Effector memory CD8-positive, alpha-beta T cell (primary cell): ENCODE measurements at regions not wholly inside any gene's neighbourhood (a gene's known extent, or its start where the extent isn't known, plus 50 kb on each side); places are given as distances from the start of the nearest gene placed in this dataset.

Experiments
- ATAC-seq: fragments of 150-1000 bp; cut with Tn5 transposase; replicated peaks from 2 replicates; pipeline ENCODE4 v1.10.0; 2021; ENCODE audit warnings: mild to moderate bottlenecking, moderate library complexity
- DNase-seq, 3 experiments: peaks; one replicate each; pipeline ENCODE4 v3.0.0; 2021
- H3K27ac Mint-ChIP-seq, 2 donors: one replicate each; pipeline ENCODE4 v1.8.0; 2022; ENCODE audit warnings: mild to moderate bottlenecking in 2 of 2, mixed read lengths in 2 of 2, moderate library complexity in 2 of 2
- H3K27me3 Mint-ChIP-seq, 2 donors: one replicate each; pipeline ENCODE4 v1.8.0; 2022; ENCODE audit warnings: mixed read lengths in 2 of 2
- H3K36me3 Mint-ChIP-seq: one replicate; pipeline ENCODE4 v1.8.0; 2022; ENCODE audit warnings: mild to moderate bottlenecking, moderate library complexity, mixed read lengths; ENCODE audit not compliant: insufficient read depth
- H3K4me1 Mint-ChIP-seq, 2 donors: one replicate each; pipeline ENCODE4 v1.8.0; 2022; ENCODE audit warnings: low read depth in 2 of 2, mixed read lengths in 2 of 2
- H3K4me3 Mint-ChIP-seq, 2 donors: one replicate each; pipeline ENCODE4 v1.8.0; 2022; ENCODE audit warnings: mild to moderate bottlenecking in 2 of 2, mixed read lengths in 2 of 2, moderate library complexity in 2 of 2
- H3K9me3 Mint-ChIP-seq, 2 donors: one replicate each; pipeline ENCODE4 v1.8.0; 2022; ENCODE audit warnings: mixed read lengths in 2 of 2

DNA sequence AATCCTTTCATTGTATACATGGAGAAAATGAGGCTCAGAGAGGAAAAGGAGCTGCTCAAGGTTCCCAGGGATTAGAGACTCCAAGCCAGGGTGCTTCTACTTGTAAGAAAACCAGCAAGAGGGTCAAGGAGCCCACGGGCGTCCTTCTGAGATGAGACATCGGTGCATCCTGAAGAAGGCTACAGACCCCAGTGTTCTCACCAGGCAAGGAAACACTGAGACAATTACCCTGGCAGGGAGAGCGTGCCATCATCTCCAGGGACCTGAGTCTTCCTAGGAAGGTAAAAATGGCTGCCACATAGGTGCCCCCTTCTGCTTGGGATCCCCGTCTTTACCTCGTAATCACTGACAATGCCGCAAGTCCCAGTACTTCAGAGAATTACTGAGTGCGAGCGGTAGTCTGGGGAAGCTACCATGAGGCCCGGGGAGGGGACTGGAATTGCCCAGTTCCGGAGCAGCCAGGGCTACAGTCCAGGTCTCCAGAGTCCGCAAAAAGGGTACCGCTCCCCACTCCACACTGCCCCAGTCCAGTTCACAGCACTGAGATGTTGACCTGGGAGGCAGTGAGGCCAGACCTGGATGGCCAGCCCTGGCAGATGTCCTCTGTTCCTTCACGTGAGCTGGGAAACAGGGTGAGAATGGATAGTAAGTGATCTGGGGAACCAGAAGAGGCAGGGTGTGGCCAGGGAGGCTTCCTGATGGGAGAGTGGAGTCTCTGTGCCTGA, 164.7 kb upstream of the SMAD3 start:
- no peak overlapping the region for H3K27ac Mint-ChIP-seq
- peaks cover 8 to 17% of the 10 kb centered on the region in 2 donors for H3K27me3 Mint-ChIP-seq
- H3K4me3 Mint-ChIP-seq, result no peak overlapping the region
- no peak for DNase-seq
- H3K4me1 Mint-ChIP-seq, result peaks cover 2 to 3% of the 10 kb centered on the region in 2 donors
- no peak for ATAC-seq
- no peaks in the 10 kb centered on the region for H3K36me3 Mint-ChIP-seq
- H3K9me3 Mint-ChIP-seq, result no peaks in the 10 kb centered on the region

DNA sequence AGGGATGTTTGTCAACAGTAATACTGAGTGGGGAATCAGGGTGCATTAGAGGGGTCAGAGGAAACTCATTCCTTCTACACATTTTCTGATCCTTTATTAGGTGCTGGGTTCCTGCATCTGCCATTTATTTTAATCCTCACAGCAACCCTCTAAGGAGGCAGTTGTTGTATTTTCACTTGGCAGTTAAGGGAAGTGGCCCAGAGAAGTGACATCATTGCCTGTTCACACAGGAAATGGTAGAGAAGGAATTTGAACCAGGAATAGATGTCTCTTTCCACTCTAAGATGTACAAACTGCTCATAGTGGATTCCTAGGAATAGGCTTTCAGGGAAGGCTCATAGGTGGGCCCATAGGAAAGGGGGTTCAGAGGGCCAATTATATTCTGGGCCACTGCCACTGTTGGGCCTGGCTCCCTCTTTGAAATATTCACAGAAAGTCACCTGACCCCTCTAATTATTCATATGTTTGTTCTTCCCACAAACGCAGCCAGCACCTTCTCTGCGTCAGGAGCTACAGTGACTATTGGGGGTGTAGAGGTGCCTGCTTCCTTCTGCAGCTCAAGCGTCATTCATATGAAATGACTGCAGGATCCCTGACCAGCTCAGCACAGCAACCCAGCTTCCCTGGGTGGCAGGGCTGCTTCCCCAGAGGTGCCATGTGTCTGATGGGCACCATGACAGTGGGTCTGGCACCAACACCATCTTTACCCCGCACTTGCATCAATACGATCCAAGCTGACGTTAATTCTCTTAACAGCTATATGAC, 163.9 kb upstream of the SMAD3 start:
- no peak for DNase-seq
- Mint-ChIP-seq H3K4me3 (no peak overlapping the region), H3K27ac (no peak overlapping the region)

DNA sequence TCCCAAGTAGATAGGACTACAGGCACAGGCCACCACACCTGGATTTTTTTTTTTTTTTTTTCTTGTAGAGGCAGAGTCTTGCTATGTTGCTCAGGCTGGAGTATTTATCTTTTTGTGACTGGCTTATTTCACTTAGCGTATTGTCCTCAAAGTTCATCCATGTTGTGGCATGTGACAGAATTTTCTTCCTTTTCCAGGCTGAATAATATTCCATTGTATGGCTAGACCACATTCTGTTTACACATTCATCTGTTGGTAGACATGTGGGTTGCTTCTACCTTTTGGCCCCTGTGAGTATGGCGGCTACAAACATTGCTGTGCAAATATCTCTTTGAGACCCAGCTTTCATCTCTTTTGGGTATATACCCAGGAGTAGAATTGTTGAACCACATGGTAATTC, 160.2 kb upstream of the SMAD3 start:
- no peak overlapping the region for H3K4me3 Mint-ChIP-seq
- H3K27me3 Mint-ChIP-seq, result peaks cover 17 to 50% of the 10 kb centered on the region in 2 donors
- DNase-seq (no peak), ATAC-seq (no peak)
- no peak overlapping the region for H3K27ac Mint-ChIP-seq
- H3K4me1 Mint-ChIP-seq, result peaks cover 2 to 3% of the 10 kb centered on the region in 2 donors
- H3K36me3 Mint-ChIP-seq, result no peaks in the 10 kb centered on the region
- no peaks in the 10 kb centered on the region for H3K9me3 Mint-ChIP-seq

More for the DNA sequence above, 163.9 kb upstream of the SMAD3 start:
- no peak for ATAC-seq
- Mint-ChIP-seq H3K36me3 (no peaks in the 10 kb centered on the region), H3K27me3 (peaks cover 12 to 23% of the 10 kb centered on the region in 2 donors), H3K9me3 (no peaks in the 10 kb centered on the region), H3K4me1 (peaks cover 2 to 3% of the 10 kb centered on the region in 2 donors)

DNA sequence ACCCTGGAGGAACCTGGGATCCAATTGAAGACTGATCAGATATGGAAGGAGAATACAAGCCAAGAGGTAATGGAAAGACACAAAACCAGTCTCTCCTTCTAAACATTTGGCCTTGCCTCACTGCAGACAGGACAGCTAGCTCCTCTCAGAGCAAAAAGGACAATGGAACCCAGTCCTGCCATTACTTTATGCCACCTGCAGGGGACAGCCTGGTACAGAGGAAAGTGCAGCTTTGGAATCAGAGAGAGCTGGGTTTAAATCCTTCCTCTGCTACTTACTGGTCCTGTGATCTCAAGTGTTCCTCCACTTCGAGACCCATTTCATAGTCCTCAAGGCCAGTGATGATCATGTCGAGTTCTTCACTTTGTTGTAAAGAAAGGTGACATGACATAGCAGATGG, 159.4 kb upstream of the SMAD3 start:
- H3K9me3 Mint-ChIP-seq, result no peaks in the 10 kb centered on the region
- H3K4me3 Mint-ChIP-seq, result no peak overlapping the region
- H3K27ac Mint-ChIP-seq, result no peak overlapping the region
- ATAC-seq, result no peak
- H3K27me3 Mint-ChIP-seq, result peaks cover 16 to 49% of the 10 kb centered on the region in 2 donors
- no peaks in the 10 kb centered on the region for H3K36me3 Mint-ChIP-seq
- H3K4me1 Mint-ChIP-seq, result peaks cover 2 to 3% of the 10 kb centered on the region in 2 donors
- DNase-seq, result no peak

DNA sequence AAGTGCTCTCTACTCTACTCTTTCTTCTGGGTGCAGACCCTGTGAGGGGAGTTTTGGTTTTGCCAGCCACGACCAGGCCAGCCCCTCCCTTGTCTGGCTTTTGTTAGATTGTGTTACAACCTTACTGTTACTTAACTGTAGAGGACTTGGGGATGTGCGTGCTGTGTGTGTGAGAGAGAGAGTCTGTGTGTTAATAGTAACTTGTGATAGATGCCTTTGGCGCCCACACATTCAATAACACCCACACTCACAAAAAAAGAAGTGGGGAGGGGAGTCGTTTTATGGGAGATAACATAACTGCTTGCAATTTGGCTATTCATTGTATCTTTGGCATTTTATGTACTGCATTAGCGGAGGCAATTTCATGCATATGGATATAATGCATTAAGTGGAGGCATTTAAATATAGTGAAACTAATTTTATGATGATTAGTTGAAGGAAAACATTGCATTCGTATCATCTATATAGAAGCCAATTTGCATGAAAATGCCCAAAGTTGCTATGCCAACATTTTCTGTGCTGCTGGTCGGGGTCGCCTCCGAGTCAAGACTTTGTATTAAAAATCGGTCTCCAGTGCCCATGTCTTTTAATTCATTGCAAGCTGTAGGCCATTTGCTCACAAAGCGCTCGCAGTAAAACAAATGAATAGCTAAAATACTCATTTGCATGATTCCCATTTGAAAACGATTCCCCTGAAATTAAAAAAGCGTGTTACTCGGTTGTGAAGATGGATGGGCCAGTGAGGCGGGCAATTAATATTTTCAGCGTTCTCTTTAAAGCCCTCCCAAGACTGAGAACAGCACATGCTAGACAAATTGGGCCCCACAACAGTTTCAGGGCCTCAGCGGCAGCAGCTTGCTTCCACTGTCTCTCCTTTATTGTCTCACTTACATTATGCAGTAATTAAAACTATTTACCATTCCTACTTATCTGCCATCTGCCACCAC, 158.5 kb upstream of the SMAD3 start:
- H3K9me3 Mint-ChIP-seq, result no peaks in the 10 kb centered on the region
- no peaks in the 10 kb centered on the region for H3K36me3 Mint-ChIP-seq
- peaks cover 3 to 6% of the 10 kb centered on the region in 2 donors for H3K4me1 Mint-ChIP-seq
- DNase-seq, result no peak
- no peak overlapping the region for H3K27ac Mint-ChIP-seq
- H3K4me3 Mint-ChIP-seq, result no peak overlapping the region
- no peak for ATAC-seq
- H3K27me3 Mint-ChIP-seq, result peaks cover 16 to 55% of the 10 kb centered on the region in 2 donors

DNA sequence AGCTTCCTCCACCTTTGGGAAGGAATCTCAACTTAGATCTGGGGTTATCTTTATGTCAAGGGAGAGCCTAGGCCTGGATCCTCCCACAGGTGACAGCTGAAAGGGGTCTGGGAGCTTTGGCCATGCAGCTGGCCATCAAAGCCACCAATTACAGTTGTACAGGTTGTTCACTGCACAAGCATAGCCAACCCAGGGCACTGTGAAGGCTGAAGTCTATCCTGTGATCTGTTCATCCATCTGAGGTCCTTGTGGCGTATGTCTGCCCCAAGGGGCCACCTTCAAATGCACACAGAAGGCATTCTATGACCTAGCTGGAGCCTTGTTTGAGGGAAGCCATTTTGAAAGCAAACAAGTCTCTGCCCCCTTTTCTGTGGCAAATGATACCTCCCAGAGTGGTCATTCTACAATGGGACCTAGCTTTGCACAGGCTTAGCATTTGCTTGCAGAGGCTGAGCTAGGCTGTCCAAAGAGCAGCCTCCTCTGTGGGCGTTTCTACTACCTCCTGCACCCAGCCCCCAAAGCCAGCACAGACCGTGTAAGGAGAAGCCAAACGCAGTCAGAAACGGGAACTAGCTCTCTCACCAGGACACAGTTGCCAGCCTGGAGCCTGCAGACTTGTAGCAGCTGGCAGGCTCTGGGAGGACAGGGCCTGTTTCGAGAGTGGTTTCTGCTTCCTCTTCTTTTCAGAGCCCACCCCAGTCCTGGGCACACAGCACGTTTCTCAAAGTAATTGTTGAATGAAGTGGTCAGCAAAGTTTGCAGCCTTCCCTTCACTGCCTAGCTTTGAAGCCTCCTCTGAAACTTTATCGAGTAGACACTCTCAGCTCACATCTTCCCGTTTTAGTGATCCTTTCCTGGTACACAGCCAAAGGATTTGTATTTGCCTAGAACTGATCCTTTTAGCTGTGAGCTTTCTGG, 157.3 kb upstream of the SMAD3 start:
- Mint-ChIP-seq H3K4me3 (no peak overlapping the region), H3K4me1 (peaks cover 3 to 9% of the 10 kb centered on the region in 2 donors), H3K9me3 (no peaks in the 10 kb centered on the region), H3K27ac (no peak overlapping the region), H3K36me3 (peaks cover 2% of the 10 kb centered on the region), H3K27me3 (peaks cover 16 to 61% of the 10 kb centered on the region in 2 donors)
- ATAC-seq, result no peak
- no peak for DNase-seq

DNA sequence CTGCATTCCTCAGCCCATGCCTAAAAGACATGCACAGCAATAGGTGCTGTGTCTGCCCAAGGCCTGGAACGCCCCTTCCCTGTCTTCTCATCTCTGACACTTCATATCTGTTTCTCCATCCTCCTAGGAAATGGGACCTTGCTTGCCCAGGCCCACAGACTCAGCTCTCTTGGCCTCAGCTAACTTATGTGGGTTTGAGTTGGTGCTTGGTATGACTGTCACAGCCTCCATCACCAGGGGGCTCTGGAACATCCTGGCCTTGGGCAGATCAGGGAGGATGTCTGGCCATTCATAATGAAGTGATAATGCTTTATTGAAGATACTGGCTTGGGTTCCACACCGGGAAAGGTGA, 156.7 kb upstream of the SMAD3 start:
- Mint-ChIP-seq H3K9me3 (no peaks in the 10 kb centered on the region), H3K4me1 (peaks cover 3 to 9% of the 10 kb centered on the region in 2 donors), H3K27me3 (peaks cover 16 to 61% of the 10 kb centered on the region in 2 donors), H3K4me3 (no peak overlapping the region), H3K27ac (no peak overlapping the region), H3K36me3 (peaks cover 2% of the 10 kb centered on the region)
- DNase-seq (no peak), ATAC-seq (no peak)

DNA sequence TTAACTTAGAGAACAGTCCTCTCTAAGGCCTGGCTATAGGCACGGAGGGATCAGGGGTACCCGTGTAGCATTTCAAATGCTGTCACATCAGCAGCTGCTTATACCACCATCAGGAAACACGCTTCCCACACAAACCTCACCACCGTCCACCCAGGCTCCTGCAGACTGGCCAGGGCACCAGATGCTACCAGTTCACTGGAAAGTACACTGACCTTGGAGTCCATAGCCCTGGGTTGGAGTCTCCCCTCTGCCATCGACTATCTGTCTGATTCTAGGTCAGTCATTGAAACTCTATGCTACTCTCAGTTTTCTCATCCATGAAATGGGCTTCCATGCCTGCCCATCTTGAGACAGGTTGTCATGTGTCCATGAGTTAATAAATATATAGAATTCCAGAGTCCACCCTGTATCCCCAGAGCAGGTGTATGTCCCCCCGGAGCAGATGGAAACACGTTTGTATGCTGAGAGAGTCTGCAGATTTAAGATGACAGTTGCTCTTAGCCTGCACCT, 156.0 kb upstream of the SMAD3 start:
- Mint-ChIP-seq H3K36me3 (peaks cover 2% of the 10 kb centered on the region), H3K27me3 (peaks cover 21 to 67% of the 10 kb centered on the region in 2 donors), H3K4me1 (peaks cover 0 to 7% of the 10 kb centered on the region in 2 donors), H3K27ac (no peak overlapping the region), H3K9me3 (no peaks in the 10 kb centered on the region), H3K4me3 (no peak overlapping the region)
- ATAC-seq (no peak), DNase-seq (no peak)

DNA sequence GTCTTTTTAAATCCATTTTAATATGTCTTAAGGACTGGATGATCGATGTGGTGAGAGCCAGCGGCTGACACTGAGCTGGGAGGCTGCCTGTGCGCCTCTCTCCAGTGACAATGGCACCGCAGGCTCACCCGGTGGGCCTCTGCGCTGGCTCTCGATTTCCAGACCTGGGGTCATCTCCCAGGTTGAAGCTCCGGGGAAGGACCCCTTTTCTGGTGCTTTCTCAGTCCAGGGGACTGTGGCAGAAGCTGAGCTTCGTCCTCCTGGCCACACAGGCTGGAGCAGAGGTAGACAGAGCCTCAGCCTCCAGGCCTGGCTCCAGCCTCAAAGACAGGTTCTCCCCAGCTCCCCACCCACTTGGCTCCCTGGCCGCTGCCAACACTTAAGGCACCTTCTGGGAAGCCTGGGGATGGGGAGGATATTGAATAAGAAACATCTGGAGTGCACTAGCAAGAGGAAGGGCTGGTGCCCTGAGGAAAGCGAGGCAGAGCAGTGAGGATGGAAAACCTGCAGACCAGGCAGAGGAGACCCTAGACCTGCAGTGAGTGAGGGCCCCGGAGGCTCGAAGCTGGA, 154.2 kb upstream of the SMAD3 start:
- no peak for ATAC-seq
- no peak overlapping the region for H3K27ac Mint-ChIP-seq
- DNase-seq, result no peak
- H3K9me3 Mint-ChIP-seq, result no peaks in the 10 kb centered on the region
- H3K4me1 Mint-ChIP-seq, result peaks cover 0 to 7% of the 10 kb centered on the region in 2 donors
- peaks cover 30 to 82% of the 10 kb centered on the region in 2 donors for H3K27me3 Mint-ChIP-seq
- peaks cover 2% of the 10 kb centered on the region for H3K36me3 Mint-ChIP-seq
- no peak overlapping the region for H3K4me3 Mint-ChIP-seq

DNA sequence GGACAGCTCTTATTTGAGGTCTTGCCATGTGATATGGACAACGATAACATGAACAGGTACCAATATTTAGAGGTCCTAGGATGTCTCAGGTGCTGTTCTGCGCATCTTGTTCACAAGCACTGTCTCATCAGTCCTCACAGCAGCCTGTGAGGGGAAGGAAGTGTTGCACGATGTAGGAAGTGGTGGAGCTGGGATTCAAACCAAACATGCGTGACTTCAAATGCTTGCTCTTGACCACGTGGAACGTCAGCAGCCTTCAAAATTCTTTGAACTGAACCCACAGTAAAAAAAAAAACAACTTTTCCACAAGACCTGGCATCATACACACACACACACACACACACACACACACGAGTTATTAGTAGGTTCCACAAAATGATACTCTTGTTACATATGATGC, 153.4 kb upstream of the SMAD3 start:
- H3K27me3 Mint-ChIP-seq, result peaks cover 30 to 79% of the 10 kb centered on the region in 2 donors
- H3K27ac Mint-ChIP-seq, result no peak overlapping the region
- H3K36me3 Mint-ChIP-seq, result peaks cover 2% of the 10 kb centered on the region
- H3K4me1 Mint-ChIP-seq, result peaks cover 0 to 7% of the 10 kb centered on the region in 2 donors
- H3K4me3 Mint-ChIP-seq, result no peak overlapping the region
- ATAC-seq, result peak; percentile 57
- no peaks in the 10 kb centered on the region for H3K9me3 Mint-ChIP-seq
- no peak for DNase-seq

DNA sequence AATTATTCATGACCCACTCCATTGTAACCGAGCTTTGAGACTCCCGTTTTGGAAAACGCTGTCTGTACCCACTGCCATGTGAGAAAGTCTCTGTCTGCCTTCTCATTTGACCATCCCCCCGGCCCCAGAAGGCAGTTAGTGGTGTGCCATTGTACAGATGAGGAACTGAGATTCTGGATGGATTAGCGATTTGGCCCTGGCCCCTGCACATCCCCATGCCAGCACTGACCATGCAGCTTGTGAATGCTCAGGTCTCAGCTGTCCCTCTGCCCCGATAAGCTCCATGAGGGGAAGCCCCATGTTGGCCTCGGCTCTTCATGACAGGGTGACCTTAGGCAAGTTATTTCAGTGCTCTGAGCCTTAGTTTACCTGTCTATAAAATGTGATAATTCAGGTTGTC, 153.0 kb upstream of the SMAD3 start:
- no peak overlapping the region for H3K4me3 Mint-ChIP-seq
- no peak for ATAC-seq
- H3K27me3 Mint-ChIP-seq, result peaks cover 27 to 79% of the 10 kb centered on the region in 2 donors
- peaks cover 2% of the 10 kb centered on the region for H3K36me3 Mint-ChIP-seq
- H3K4me1 Mint-ChIP-seq, result peaks cover 0 to 7% of the 10 kb centered on the region in 2 donors
- H3K9me3 Mint-ChIP-seq, result no peaks in the 10 kb centered on the region
- DNase-seq, result no peak
- no peak overlapping the region for H3K27ac Mint-ChIP-seq

DNA sequence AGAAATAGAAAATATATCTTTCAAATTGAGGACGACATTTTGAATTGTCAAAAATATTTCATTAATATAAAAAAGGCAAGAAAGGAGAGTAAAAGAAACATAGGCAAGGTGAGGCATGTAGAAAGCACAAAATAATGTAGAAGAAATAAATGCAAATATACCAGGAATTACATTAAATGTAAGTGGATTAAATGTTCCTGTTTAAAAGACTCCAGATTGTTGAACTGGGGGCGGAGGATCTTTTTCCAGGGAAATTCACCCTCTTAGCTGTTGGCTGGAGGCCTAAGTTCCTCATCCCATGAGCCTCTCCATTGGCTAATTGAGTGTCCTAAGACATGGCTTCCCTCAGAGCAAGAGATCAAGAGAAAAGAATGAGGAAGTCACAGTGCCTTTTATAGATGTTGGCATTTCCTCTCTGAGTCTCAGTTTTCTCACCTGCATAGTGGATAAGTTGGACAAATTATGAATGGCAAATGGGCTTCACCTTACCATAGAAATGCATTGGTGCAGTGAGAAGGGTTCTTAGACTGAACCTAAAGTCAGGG, 147.4 kb upstream of the SMAD3 start:
- ATAC-seq, result no peak
- peaks cover 4% of the 10 kb centered on the region for H3K36me3 Mint-ChIP-seq
- no peak for DNase-seq
- no peak overlapping the region for H3K27ac Mint-ChIP-seq
- H3K4me1 Mint-ChIP-seq, result peaks cover 0 to 4% of the 10 kb centered on the region in 2 donors
- H3K27me3 Mint-ChIP-seq, result peaks cover 37 to 65% of the 10 kb centered on the region in 2 donors
- no peaks in the 10 kb centered on the region for H3K9me3 Mint-ChIP-seq
- H3K4me3 Mint-ChIP-seq, result no peak overlapping the region
